Esophagus squamous epithelium (tissue), 5 donors: ENCODE measurements at regions not wholly inside any gene's neighbourhood (a gene's known extent, or its start where the extent isn't known, plus 50 kb on each side); places are given as distances from the start of the nearest gene placed in this dataset.

ENCODE experiments used
- DNase-seq: peaks from one replicate; lab custom pipeline; 2025; lab: John Stamatoyannopoulos, UW
- H3K27ac ChIP-seq, 4 donors: fragments of 200-600 bp; sonication (generic); one replicate each; pipeline ENCODE4 v1.5.1; 2016 to 2019; ENCODE audit warnings: mild to moderate bottlenecking in 1 of 4
- H3K27me3 ChIP-seq, 4 donors: fragments of 200-600 bp; sonication (generic); 1 replicate in 3 of 4; 2 replicates in 1 of 4; pipeline versions ENCODE4 v1.5.1 to v1.6.0; 2017 to 2021; ENCODE audit warnings: antibody characterized with exemption in 1 of 4
- H3K36me3 ChIP-seq, 3 donors: fragments of 200-600 bp; sonication (generic); one replicate each; pipeline ENCODE4 v1.5.1; 2016 to 2019
- H3K4me1 ChIP-seq, 3 donors: fragments of 200-600 bp; sonication (generic); one replicate each; pipeline ENCODE4 v1.5.1; 2017 to 2019
- H3K4me3 ChIP-seq, 4 donors: fragments of 200-600 bp; sonication (generic); 1 replicate in 3 of 4; 2 replicates in 1 of 4; pipeline ENCODE4 v1.5.1; 2016 to 2019; ENCODE audit warnings: mild to moderate bottlenecking in 2 of 4, moderate library complexity in 1 of 4
- H3K9me3 ChIP-seq, 3 donors: fragments of 200-600 bp; sonication (generic); one replicate each; pipeline ENCODE4 v1.5.1; 2016 to 2019
- CTCF ChIP-seq, 6 experiments: fragments of 450-650 bp in 4 of 6; fragments of 200-600 bp in 2 of 6; sonication (generic) in 2 of 6; IDR thresholded peaks; one replicate each; pipeline ENCODE4 v1.5.1; 2016 to 2019; ENCODE audit warnings: antibody characterized with exemption in 6 of 6, mild to moderate bottlenecking in 4 of 6, moderate library complexity in 4 of 6
- POLR2A ChIP-seq, 4 donors: fragments of 450-650 bp; IDR thresholded peaks; one replicate each; pipeline ENCODE4 v1.6.1; 2017; ENCODE audit warnings: antibody characterized with exemption in 4 of 4, mild to moderate bottlenecking in 4 of 4, moderate library complexity in 3 of 4
- WGBS, 2 donors: methylation state at CpG; one replicate each; pipeline ENCODE4 v1.1.5; 2018; 5-methylcytosine and 5-hydroxymethylcytosine counted together
- intact Hi-C: fragments of 100-400 bp; cut with DNase I; formaldehyde crosslinking; loops from one replicate; pipeline ENCODE4 v1.15.0; 2022
- donor health status: DM: yes; HTN: yes; CAD: no.

GRCh38 chr18:70982292-70982691 is 693.4 kb downstream of the SOCS6 start:
- 60 to 67% methylated on average over 2 of the region's 2 CpGs for WGBS, 2 donors

GRCh38 chr18:70981400-70982140 is 692.7 kb downstream of the SOCS6 start:
- Histone ChIP-seq H3K27me3 (no peaks in the 10 kb centered on the region), H3K4me1 (no peaks in the 10 kb centered on the region), H3K9me3 (peaks cover 0 to 24% (median 3%) of the 10 kb centered on the region in 3 donors), H3K36me3 (no peaks in the 10 kb centered on the region), H3K27ac (no peak overlapping the region), H3K4me3 (no peak overlapping the region)
- DNase-seq, result no peak
- intact Hi-C loops, result no loop called here
- no peak for TF ChIP-seq POLR2A (IDR thresholded peaks at IDR 0.05)
- no peak for TF ChIP-seq CTCF (IDR thresholded peaks at IDR 0.05)
- 74 to 76% methylated on average over 6 of the region's 6 CpGs for WGBS, 2 donors

More at GRCh38 chr18:70982292-70982691, 693.4 kb downstream of the SOCS6 start:
- no peak for DNase-seq
- Histone ChIP-seq H3K4me1 (no peaks in the 10 kb centered on the region), H3K36me3 (no peaks in the 10 kb centered on the region), H3K9me3 (peaks cover 0 to 29% (median 3%) of the 10 kb centered on the region in 3 donors), H3K27ac (no peak overlapping the region), H3K27me3 (no peaks in the 10 kb centered on the region), H3K4me3 (no peak overlapping the region)
- intact Hi-C loops, result no loop called here
- TF ChIP-seq POLR2A (IDR thresholded peaks at IDR 0.05) (no peak), CTCF (IDR thresholded peaks at IDR 0.05) (no peak)

GRCh38 chr18:70973626-70974025 is 684.8 kb downstream of the SOCS6 start:
- no peaks in the 10 kb centered on the region for H3K4me1 ChIP-seq
- H3K27me3 ChIP-seq, result no peaks in the 10 kb centered on the region
- intact Hi-C loops, result no loop called here
- 53 to 55% methylated on average over 5 of the region's 5 CpGs for WGBS, 2 donors
- TF ChIP-seq CTCF (IDR thresholded peaks at IDR 0.05), result no peak
- no peak for TF ChIP-seq POLR2A (IDR thresholded peaks at IDR 0.05)
- H3K9me3 ChIP-seq, result peaks cover 0 to 16% (median 0%) of the 10 kb centered on the region in 3 donors
- H3K4me3 ChIP-seq, result no peak overlapping the region
- no peaks in the 10 kb centered on the region for H3K36me3 ChIP-seq
- H3K27ac ChIP-seq, result no peak overlapping the region
- no peak for DNase-seq

GRCh38 chr18:70966419-70966818 is 677.6 kb downstream of the SOCS6 start:
- no peak for TF ChIP-seq CTCF (IDR thresholded peaks at IDR 0.05)
- no peak for TF ChIP-seq POLR2A (IDR thresholded peaks at IDR 0.05)
- no peak overlapping the region for H3K27ac ChIP-seq
- H3K4me1 ChIP-seq, result no peaks in the 10 kb centered on the region
- no peaks in the 10 kb centered on the region for H3K36me3 ChIP-seq
- H3K4me3 ChIP-seq, result no peak overlapping the region
- no peaks in the 10 kb centered on the region for H3K27me3 ChIP-seq
- H3K9me3 ChIP-seq, result peaks cover 0 to 14% (median 0%) of the 10 kb centered on the region in 3 donors
- WGBS, 2 donors, result 47 to 59% methylated on average over 3 of the region's 3 CpGs
- intact Hi-C loops, result no loop called here
- no peak for DNase-seq

- Histone ChIP-seq H3K4me1 (no peaks in the 10 kb centered on the region), H3K27me3 (no peaks in the 10 kb centered on the region)
- 79 to 85% methylated on average over 3 of the region's 3 CpGs for whole genome bisulfite sequencing, 2 donors
Measured at GRCh38 chr18:70961939-70962338, 673.1 kb downstream of the SOCS6 start.

More at GRCh38 chr18:70961939-70962338, 673.1 kb downstream of the SOCS6 start:
- DNase-seq, result no peak
- TF ChIP-seq POLR2A (IDR thresholded peaks at IDR 0.05), result no peak
- TF ChIP-seq CTCF (IDR thresholded peaks at IDR 0.05), result no peak
- intact Hi-C loops, result no loop called here
- no peak overlapping the region for H3K4me3 ChIP-seq
- peaks cover 0 to 5% (median 0%) of the 10 kb centered on the region in 3 donors for H3K9me3 ChIP-seq
- no peak overlapping the region for H3K27ac ChIP-seq
- no peaks in the 10 kb centered on the region for H3K36me3 ChIP-seq
